Stimulated activated naive CD8-positive, alpha-beta T cell treated with anti-CD3 and anti-CD28 coated beads, Interleukin-15, Interleukin-2, amounts not matched to agents 100 U/mL and 50 U/mL, for 24 hours (primary cell): ENCODE measurements at regions not wholly inside any gene's neighbourhood (a gene's known extent, or its start where the extent isn't known, plus 50 kb on each side); places are given as distances from the start of the nearest gene placed in this dataset.
A peak's percentile ranks its signal among the peaks of the same experiment; 100 is the strongest.

Experiments
- ATAC-seq: fragments of 150-1000 bp; cut with Tn5 transposase; one replicate; pipeline ENCODE4 v1.10.0; 2021
- DNase-seq: peaks from one replicate; pipeline ENCODE4 v3.0.0; 2021

GRCh38 chr7:41633690-41634089 lies 69.2 kb downstream of the INHBA start:
- ATAC-seq: no peak

GRCh38 chr7:41630741-41631140 lies 72.1 kb downstream of the INHBA start:
- ATAC-seq: no peak
- no peak for DNase-seq

More at GRCh38 chr7:41633690-41634089, 69.2 kb downstream of the INHBA start:
- no peak for DNase-seq

GRCh38 chr7:41629711-41630111 lies 73.2 kb downstream of the INHBA start:
- ATAC-seq (no peak), DNase-seq (no peak)

GRCh38 chr7:41628901-41629300 lies 74.0 kb downstream of the INHBA start:
- DNase-seq: no peak
- ATAC-seq: peak; percentile 19

GRCh38 chr7:41627645-41628298 lies 75.1 kb downstream of the INHBA start:
- ATAC-seq (no peak), DNase-seq (no peak)

- ATAC-seq (no peak), DNase-seq (no peak)
Measured at GRCh38 chr7:41624818-41625217, 78.1 kb downstream of the INHBA start.

- ATAC-seq (no peak), DNase-seq (no peak)
Measured at GRCh38 chr7:41621953-41622831, 80.7 kb downstream of the INHBA start.

- ATAC-seq (no peak), DNase-seq (no peak)
Measured at GRCh38 chr7:41617987-41618386, 84.9 kb downstream of the INHBA start.

GRCh38 chr7:41612798-41613197 lies 90.1 kb downstream of the INHBA start:
- no peak for DNase-seq
- ATAC-seq: no peak

- DNase-seq (no peak), ATAC-seq (no peak)
Measured at GRCh38 chr7:41612386-41612785, 90.5 kb downstream of the INHBA start.

- no peak for ATAC-seq
Measured at GRCh38 chr7:41608447-41608846, 94.4 kb downstream of the INHBA start.

GRCh38 chr7:41603985-41604384 lies 98.9 kb downstream of the INHBA start:
- DNase-seq: no peak
- no peak for ATAC-seq

More at GRCh38 chr7:41608447-41608846, 94.4 kb downstream of the INHBA start:
- DNase-seq: no peak

GRCh38 chr7:41599760-41600159 lies 103.1 kb downstream of the INHBA start:
- DNase-seq: no peak
- no peak for ATAC-seq

GRCh38 chr7:41592794-41593193 lies 110.1 kb downstream of the INHBA start:
- ATAC-seq: no peak
- DNase-seq: no peak

- DNase-seq: no peak
- ATAC-seq: no peak
Measured at GRCh38 chr7:41592236-41592635, 110.7 kb downstream of the INHBA start.

- DNase-seq: no peak
- ATAC-seq: no peak
Measured at GRCh38 chr7:41590986-41591385, 111.9 kb downstream of the INHBA start.

GRCh38 chr7:41588341-41588740 lies 114.5 kb downstream of the INHBA start:
- no peak for ATAC-seq

GRCh38 chr7:41586931-41587640 lies 115.8 kb downstream of the INHBA start:
- ATAC-seq: no peak
- DNase-seq: no peak

More at GRCh38 chr7:41588341-41588740, 114.5 kb downstream of the INHBA start:
- DNase-seq: no peak

- no peak for DNase-seq
- ATAC-seq: no peak
Measured at GRCh38 chr7:41584746-41585145, 118.1 kb downstream of the INHBA start.

- ATAC-seq (no peak), DNase-seq (no peak)
Measured at GRCh38 chr7:41582116-41582515, 120.8 kb downstream of the INHBA start.

- no peak for ATAC-seq
- no peak for DNase-seq
Measured at GRCh38 chr7:41581041-41581440, 121.8 kb downstream of the INHBA start.

GRCh38 chr7:41579961-41580935 lies 122.6 kb downstream of the INHBA start:
- no peak for DNase-seq

More at GRCh38 chr7:41579961-41580935, 122.6 kb downstream of the INHBA start:
- no peak for ATAC-seq
